K562 (cell line): ENCODE measurements at regions not wholly inside any gene's neighbourhood (a gene's known extent, or its start where the extent isn't known, plus 50 kb on each side); places are given as distances from the start of the nearest gene placed in this dataset.

Experiments
- CBX5 ChIP-seq: IDR thresholded peaks from 2 replicates; pipeline ENCODE4 v1.6.1; 2014; ENCODE audit warnings: low read depth, borderline replicate concordance
- EGR1 ChIP-seq: fragments of 450-650 bp; conservative IDR thresholded peaks from 2 replicates; pipeline ENCODE4 v1.6.1; 2017; ENCODE audit warnings: mild to moderate bottlenecking
- EZH2 ChIP-seq: IDR thresholded peaks from 2 replicates; pipeline ENCODE4 v1.6.1; 2012; ENCODE audit warnings: low read depth, mild to moderate bottlenecking, inconsistent platforms, low read length, borderline replicate concordance
- FOXP1 ChIP-seq: sonication (generic); formaldehyde crosslinking; IDR thresholded peaks from 2 replicates; pipeline ENCODE4 v1.8.0; 2022; ENCODE audit warnings: mild to moderate bottlenecking, missing genetic modification reagents
- GABPB1 ChIP-seq: sonication (generic); formaldehyde crosslinking; IDR thresholded peaks from 2 replicates; pipeline ENCODE4 v1.8.0; 2022; ENCODE audit warnings: mild to moderate bottlenecking, missing genetic modification reagents
- KAT7 ChIP-seq: sonication (generic); formaldehyde crosslinking; IDR thresholded peaks from 2 replicates; pipeline ENCODE4 v1.8.0; 2022; ENCODE audit warnings: missing genetic modification reagents, mild to moderate bottlenecking, borderline replicate concordance
- NFE2L1 ChIP-seq: fragments of 450-650 bp; IDR thresholded peaks from 2 replicates; pipeline ENCODE4 v1.6.1; 2016; ENCODE audit warnings: missing genetic modification characterization, low read depth, mild to moderate bottlenecking, missing compliant biosample characterization, moderate library complexity, borderline replicate concordance
- RBM39 ChIP-seq: fragments of 200-400 bp; formaldehyde crosslinking; optimal IDR thresholded peaks from 2 replicates; pipeline ENCODE3; 2018; ENCODE audit warnings: low read depth, low read length
- SAP30 ChIP-seq: fragments of 200-600 bp; sonication (generic); IDR thresholded peaks from 2 replicates; pipeline ENCODE4 v1.6.1; 2012; ENCODE audit warnings: borderline replicate concordance, low read depth, mild to moderate bottlenecking, moderate library complexity, low read length, control low read depth, inconsistent platforms; ENCODE audit not compliant: insufficient read depth, poor library complexity, severe bottlenecking
- SIN3A ChIP-seq, 2 experiments: fragments of 150-350 bp in 1 of 2; IDR thresholded peaks; 2 replicates each; pipeline ENCODE4 v1.6.1; 2011 to 2016; ENCODE audit warnings: borderline replicate concordance in 2 of 2, low read depth in 2 of 2, low read length in 2 of 2, mild to moderate bottlenecking in 2 of 2, moderate library complexity in 2 of 2; ENCODE audit not compliant: control insufficient read depth in 1 of 2
- SRSF9 ChIP-seq: fragments of 200-400 bp; formaldehyde crosslinking; IDR thresholded peaks from 2 replicates; pipeline ENCODE4 v1.6.1; 2017; ENCODE audit warnings: low read depth, low read length, borderline replicate concordance
- TF ChIP-seq, protein P1 (sequence below): fragments of 250-450 bp; sonication (Bioruptor Pico); IDR thresholded peaks from 2 replicates; pipeline ENCODE4 v1.5.1; 2021; ENCODE audit warnings: mild to moderate bottlenecking
- TF ChIP-seq, protein P2 (sequence below), 3 experiments: IDR thresholded peaks in 2 of 3; conservative IDR thresholded peaks in 1 of 3; 2 replicates each; pipeline ENCODE4 v1.5.1; 2011 to 2012; ENCODE audit warnings: low read length in 3 of 3, mild to moderate bottlenecking in 3 of 3, control low read depth in 2 of 3, improper control_type of control experiment in 1 of 3, inconsistent platforms in 1 of 3, low read depth in 1 of 3, mixed read lengths in 1 of 3, moderate library complexity in 1 of 3; ENCODE audit not compliant: insufficient read depth in 2 of 3

DNA sequence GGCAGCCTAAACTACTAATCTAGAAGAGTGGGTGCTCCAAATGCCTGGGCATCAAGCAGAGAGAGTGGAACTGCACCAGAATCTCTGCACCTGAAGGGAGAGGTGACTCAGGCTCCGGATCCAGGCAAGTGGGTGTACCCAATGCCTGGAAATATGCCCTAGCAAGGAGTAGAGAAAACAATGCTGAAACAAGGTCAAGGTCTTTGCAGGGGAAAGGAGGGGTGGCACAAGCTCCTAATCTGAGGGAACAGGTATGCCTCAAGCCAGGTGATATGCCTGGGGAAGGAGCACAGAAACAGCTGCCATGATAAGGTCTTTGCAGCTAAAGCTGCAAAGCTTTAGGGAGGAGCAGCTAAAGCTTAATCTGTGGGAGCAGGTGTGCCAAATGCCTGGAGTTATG lies 136.0 kb upstream of the KITLG start:
- TF ChIP-seq, protein P1, sequence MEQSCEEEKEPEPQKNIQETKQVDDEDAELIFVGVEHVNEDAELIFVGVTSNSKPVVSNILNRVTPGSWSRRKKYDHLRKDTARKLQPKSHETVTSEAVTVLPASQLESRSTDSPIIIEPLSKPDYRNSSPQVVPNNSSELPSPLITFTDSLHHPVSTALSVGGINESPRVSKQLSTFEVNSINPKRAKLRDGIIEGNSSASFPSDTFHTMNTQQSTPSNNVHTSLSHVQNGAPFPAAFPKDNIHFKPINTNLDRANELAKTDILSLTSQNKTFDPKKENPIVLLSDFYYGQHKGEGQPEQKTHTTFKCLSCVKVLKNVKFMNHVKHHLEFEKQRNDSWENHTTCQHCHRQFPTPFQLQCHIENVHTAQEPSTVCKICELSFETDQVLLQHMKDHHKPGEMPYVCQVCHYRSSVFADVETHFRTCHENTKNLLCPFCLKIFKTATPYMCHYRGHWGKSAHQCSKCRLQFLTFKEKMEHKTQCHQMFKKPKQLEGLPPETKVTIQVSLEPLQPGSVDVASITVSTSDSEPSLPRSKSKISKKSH (CRISPR knock-in tag) = no peak
- TF ChIP-seq CBX5 (no peak), EGR1 (no peak), SRSF9 (no peak), SAP30 (no peak), RBM39 (no peak), SIN3A (IDR thresholded peaks at IDR 0.05; ENCODE audit: borderline replicate concordance in 2 of 2, control insufficient read depth in 1 of 2, low read depth in 2 of 2, low read length in 2 of 2) (no peak), KAT7 (CRISPR knock-in tag) (no peak), GABPB1 (CRISPR knock-in tag) (no peak), FOXP1 (CRISPR knock-in tag) (no peak), NFE2L1 (no peak), EZH2 (no peak)
- TF ChIP-seq, protein P2, sequence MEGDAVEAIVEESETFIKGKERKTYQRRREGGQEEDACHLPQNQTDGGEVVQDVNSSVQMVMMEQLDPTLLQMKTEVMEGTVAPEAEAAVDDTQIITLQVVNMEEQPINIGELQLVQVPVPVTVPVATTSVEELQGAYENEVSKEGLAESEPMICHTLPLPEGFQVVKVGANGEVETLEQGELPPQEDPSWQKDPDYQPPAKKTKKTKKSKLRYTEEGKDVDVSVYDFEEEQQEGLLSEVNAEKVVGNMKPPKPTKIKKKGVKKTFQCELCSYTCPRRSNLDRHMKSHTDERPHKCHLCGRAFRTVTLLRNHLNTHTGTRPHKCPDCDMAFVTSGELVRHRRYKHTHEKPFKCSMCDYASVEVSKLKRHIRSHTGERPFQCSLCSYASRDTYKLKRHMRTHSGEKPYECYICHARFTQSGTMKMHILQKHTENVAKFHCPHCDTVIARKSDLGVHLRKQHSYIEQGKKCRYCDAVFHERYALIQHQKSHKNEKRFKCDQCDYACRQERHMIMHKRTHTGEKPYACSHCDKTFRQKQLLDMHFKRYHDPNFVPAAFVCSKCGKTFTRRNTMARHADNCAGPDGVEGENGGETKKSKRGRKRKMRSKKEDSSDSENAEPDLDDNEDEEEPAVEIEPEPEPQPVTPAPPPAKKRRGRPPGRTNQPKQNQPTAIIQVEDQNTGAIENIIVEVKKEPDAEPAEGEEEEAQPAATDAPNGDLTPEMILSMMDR (IDR thresholded peaks at IDR 0.05 in 2 of 3, conservative IDR thresholded peaks at IDR 0.05 in 1 of 3; ENCODE audit: insufficient read depth in 2 of 3, low read depth in 1 of 3, low read length in 3 of 3) = no peak
